CD4-positive, alpha-beta T cell treated with Interleukin-21 for 1 hour (primary cell): ENCODE measurements at regions not wholly inside any gene's neighbourhood (a gene's known extent, or its start where the extent isn't known, plus 50 kb on each side); places are given as distances from the start of the nearest gene placed in this dataset.

Experiments used
- DNase-seq: peaks from one replicate; pipeline ENCODE4 v3.0.0-alpha.2; 2020

- no peak for DNase-seq
Observed at GRCh38 chr7:79862447-79863210, 272.0 kb upstream of the GNAI1 start.

- DNase-seq: no peak
Observed at GRCh38 chr7:79855172-79855571, 279.5 kb upstream of the GNAI1 start.

- no peak for DNase-seq
Observed at GRCh38 chr7:79854621-79855020, 280.0 kb upstream of the GNAI1 start.

GRCh38 chr7:79837915-79838314 lies 296.7 kb upstream of the GNAI1 start:
- DNase-seq: no peak

GRCh38 chr7:79833616-79834015 lies 301.0 kb upstream of the GNAI1 start:
- no peak for DNase-seq

GRCh38 chr7:79828866-79829265 lies 305.8 kb upstream of the GNAI1 start:
- no peak for DNase-seq

GRCh38 chr7:79823246-79823951 lies 311.2 kb upstream of the GNAI1 start:
- no peak for DNase-seq

- no peak for DNase-seq
Observed at GRCh38 chr7:79822620-79823240, 311.9 kb upstream of the GNAI1 start.

GRCh38 chr7:79820387-79820786 lies 314.2 kb upstream of the GNAI1 start:
- no peak for DNase-seq

- DNase-seq: no peak
Observed at GRCh38 chr7:79810916-79811315, 323.7 kb upstream of the GNAI1 start.

- DNase-seq: no peak
Observed at GRCh38 chr7:79806161-79806734, 328.4 kb upstream of the GNAI1 start.

- no peak for DNase-seq
Observed at GRCh38 chr7:79790656-79791262, 337.3 kb upstream of the MAGI2 start.

- DNase-seq: no peak
Observed at GRCh38 chr7:79789584-79790345, 336.3 kb upstream of the MAGI2 start.

- DNase-seq: no peak
Observed at GRCh38 chr7:79787623-79788022, 334.2 kb upstream of the MAGI2 start.

GRCh38 chr7:79787096-79787495 lies 333.6 kb upstream of the MAGI2 start:
- no peak for DNase-seq

- DNase-seq: no peak
Observed at GRCh38 chr7:79786187-79786586, 332.7 kb upstream of the MAGI2 start.

- no peak for DNase-seq
Observed at GRCh38 chr7:79785556-79785955, 332.1 kb upstream of the MAGI2 start.

GRCh38 chr7:79782906-79783305 lies 329.4 kb upstream of the MAGI2 start:
- DNase-seq: no peak

GRCh38 chr7:79782256-79782655 lies 328.8 kb upstream of the MAGI2 start:
- DNase-seq: no peak

GRCh38 chr7:79781716-79782115 lies 328.2 kb upstream of the MAGI2 start:
- DNase-seq: no peak

GRCh38 chr7:79778786-79779770 lies 325.6 kb upstream of the MAGI2 start:
- DNase-seq: peak; percentile 0
